Astrocyte (in vitro differentiated cells and primary cell): ENCODE measurements at regions not wholly inside any gene's neighbourhood (a gene's known extent, or its start where the extent isn't known, plus 50 kb on each side); places are given as distances from the start of the nearest gene placed in this dataset.

ENCODE experiments used
- EZH2 ChIP-seq: IDR thresholded peaks from 2 replicates; pipeline ENCODE4 v1.6.1; 2012; ENCODE audit warnings: mild to moderate bottlenecking, low read length, inconsistent platforms; ENCODE audit not compliant: insufficient read depth
- TF ChIP-seq, protein P1 (sequence below): IDR thresholded peaks from 2 replicates; pipeline ENCODE4 v1.5.1; 2011; ENCODE audit warnings: low read depth, mild to moderate bottlenecking, inconsistent platforms, low read length, moderate library complexity; ENCODE audit not compliant: insufficient read depth

- TF ChIP-seq, protein P1, sequence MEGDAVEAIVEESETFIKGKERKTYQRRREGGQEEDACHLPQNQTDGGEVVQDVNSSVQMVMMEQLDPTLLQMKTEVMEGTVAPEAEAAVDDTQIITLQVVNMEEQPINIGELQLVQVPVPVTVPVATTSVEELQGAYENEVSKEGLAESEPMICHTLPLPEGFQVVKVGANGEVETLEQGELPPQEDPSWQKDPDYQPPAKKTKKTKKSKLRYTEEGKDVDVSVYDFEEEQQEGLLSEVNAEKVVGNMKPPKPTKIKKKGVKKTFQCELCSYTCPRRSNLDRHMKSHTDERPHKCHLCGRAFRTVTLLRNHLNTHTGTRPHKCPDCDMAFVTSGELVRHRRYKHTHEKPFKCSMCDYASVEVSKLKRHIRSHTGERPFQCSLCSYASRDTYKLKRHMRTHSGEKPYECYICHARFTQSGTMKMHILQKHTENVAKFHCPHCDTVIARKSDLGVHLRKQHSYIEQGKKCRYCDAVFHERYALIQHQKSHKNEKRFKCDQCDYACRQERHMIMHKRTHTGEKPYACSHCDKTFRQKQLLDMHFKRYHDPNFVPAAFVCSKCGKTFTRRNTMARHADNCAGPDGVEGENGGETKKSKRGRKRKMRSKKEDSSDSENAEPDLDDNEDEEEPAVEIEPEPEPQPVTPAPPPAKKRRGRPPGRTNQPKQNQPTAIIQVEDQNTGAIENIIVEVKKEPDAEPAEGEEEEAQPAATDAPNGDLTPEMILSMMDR = no peak
- TF ChIP-seq EZH2 = no peak
Measured at GRCh38 chr9:1538301-1538700, 476.8 kb upstream of the SMARCA2 start.
